ENCODE measurements at regions not wholly inside any gene's neighbourhood (a gene's known extent, or its start where the extent isn't known, plus 50 kb on each side); places are given as distances from the start of the nearest gene placed in this dataset.

GRCh38 chr13:32923725-32924124 lies 92.5 kb upstream of the KL start:
- H3K36me3 Mint-ChIP-seq (ENCODE audit: low read depth) = no peaks in the 10 kb centered on the region
- H3K27me3 Mint-ChIP-seq = no peaks in the 10 kb centered on the region
- no peak overlapping the region for H3K27ac Mint-ChIP-seq
- ATAC-seq (ENCODE audit: poor library complexity) (no peak), DNase-seq (no peak)
- no peak for TF ChIP-seq CTCF (IDR thresholded peaks at IDR 0.05)
- Histone ChIP-seq H3K27ac (ENCODE audit: low read depth in 1 of 2, low read length in 2 of 2) (no peak overlapping the region), H3K9me3 (ENCODE audit: control insufficient read depth in 1 of 2, insufficient read depth in 1 of 2, low read length in 2 of 2) (no peaks in the 10 kb centered on the region), H3K27me3 (ENCODE audit: control insufficient read depth in 1 of 2, insufficient read depth in 2 of 2, low read length in 2 of 2) (no peaks in the 10 kb centered on the region), H3K4me3 (ENCODE audit: low read length) (no peak overlapping the region), H3K4me1 (ENCODE audit: insufficient read depth, low read length) (no peaks in the 10 kb centered on the region), H3K36me3 (ENCODE audit: insufficient read depth, low read length) (no peaks in the 10 kb centered on the region)
- CTCF ChIA-PET = no interaction called here
- no peaks in the 10 kb centered on the region for H3K4me1 Mint-ChIP-seq (ENCODE audit: low read depth)
- intact Hi-C loops (cut with DNase I, micrococcal nuclease) = no loop called here
- POLR2A ChIA-PET = no interaction called here
- no peaks in the 10 kb centered on the region for H3K9me3 Mint-ChIP-seq
- no peak overlapping the region for H3K4me3 Mint-ChIP-seq

- H3K36me3 Mint-ChIP-seq (ENCODE audit: low read depth) = no peaks in the 10 kb centered on the region
- H3K27me3 ChIP-seq (ENCODE audit: control insufficient read depth in 1 of 2, insufficient read depth in 2 of 2, low read length in 2 of 2) = no peaks in the 10 kb centered on the region
- intact Hi-C loops (cut with DNase I, micrococcal nuclease) = no loop called here
- H3K9me3 ChIP-seq (ENCODE audit: control insufficient read depth in 1 of 2, insufficient read depth in 1 of 2, low read length in 2 of 2) = no peaks in the 10 kb centered on the region
- CTCF ChIA-PET = no interaction called here
- no peak for DNase-seq
- TF ChIP-seq CTCF (IDR thresholded peaks at IDR 0.05) = no peak
- H3K27me3 Mint-ChIP-seq = no peaks in the 10 kb centered on the region
- H3K4me1 Mint-ChIP-seq (ENCODE audit: low read depth) = no peaks in the 10 kb centered on the region
- no peaks in the 10 kb centered on the region for H3K9me3 Mint-ChIP-seq
- POLR2A ChIA-PET = no interaction called here
- H3K4me3 ChIP-seq (ENCODE audit: low read length) = no peak overlapping the region
- H3K4me1 ChIP-seq (ENCODE audit: insufficient read depth, low read length) = no peaks in the 10 kb centered on the region
- no peaks in the 10 kb centered on the region for H3K36me3 ChIP-seq (ENCODE audit: insufficient read depth, low read length)
- no peak overlapping the region for H3K4me3 Mint-ChIP-seq
- ATAC-seq (ENCODE audit: poor library complexity) = no peak
- H3K27ac ChIP-seq (ENCODE audit: low read depth in 1 of 2, low read length in 2 of 2) = no peak overlapping the region
- no peak overlapping the region for H3K27ac Mint-ChIP-seq
These were observed 91.3 kb upstream of the KL start for GRCh38 chr13:32924886-32925285.

GRCh38 chr13:32925506-32925905 lies 90.7 kb upstream of the KL start:
- no peak overlapping the region for H3K4me3 Mint-ChIP-seq
- Histone ChIP-seq H3K36me3 (ENCODE audit: insufficient read depth, low read length) (no peaks in the 10 kb centered on the region), H3K27ac (ENCODE audit: low read depth in 1 of 2, low read length in 2 of 2) (no peak overlapping the region), H3K9me3 (ENCODE audit: control insufficient read depth in 1 of 2, insufficient read depth in 1 of 2, low read length in 2 of 2) (no peaks in the 10 kb centered on the region), H3K4me3 (ENCODE audit: low read length) (no peak overlapping the region), H3K4me1 (ENCODE audit: insufficient read depth, low read length) (no peaks in the 10 kb centered on the region), H3K27me3 (ENCODE audit: control insufficient read depth in 1 of 2, insufficient read depth in 2 of 2, low read length in 2 of 2) (no peaks in the 10 kb centered on the region)
- ATAC-seq (ENCODE audit: poor library complexity) (no peak), DNase-seq (no peak)
- no peak for TF ChIP-seq CTCF (IDR thresholded peaks at IDR 0.05)
- ChIA-PET POLR2A (no interaction called here), CTCF (no interaction called here)
- H3K9me3 Mint-ChIP-seq = no peaks in the 10 kb centered on the region
- intact Hi-C loops (cut with DNase I, micrococcal nuclease) = no loop called here
- no peaks in the 10 kb centered on the region for H3K36me3 Mint-ChIP-seq (ENCODE audit: low read depth)
- H3K27me3 Mint-ChIP-seq = no peaks in the 10 kb centered on the region
- H3K27ac Mint-ChIP-seq = no peak overlapping the region
- H3K4me1 Mint-ChIP-seq (ENCODE audit: low read depth) = no peaks in the 10 kb centered on the region

All from CD4-positive, alpha-beta T cell (primary cell).